Progenitor cell of endocrine pancreas (in vitro differentiated cells): ENCODE measurements at regions not wholly inside any gene's neighbourhood (a gene's known extent, or its start where the extent isn't known, plus 50 kb on each side); places are given as distances from the start of the nearest gene placed in this dataset.

Experiments used
- DNase-seq: peaks from one replicate; pipeline ENCODE4 v3.0.0; 2021; ENCODE audit warnings: low spot score; ENCODE audit not compliant: unreplicated experiment
- H3K27ac Mint-ChIP-seq: 2 replicates; pipeline ENCODE4 v1.8.0; 2021; ENCODE audit warnings: mild to moderate bottlenecking, moderate library complexity, mixed read lengths
- H3K27me3 Mint-ChIP-seq: 2 replicates; pipeline ENCODE4 v1.8.0; 2021; ENCODE audit warnings: mixed read lengths
- H3K36me3 Mint-ChIP-seq: 2 replicates; pipeline ENCODE4 v1.8.0; 2022; ENCODE audit warnings: mixed read lengths; ENCODE audit not compliant: insufficient read depth
- H3K4me1 Mint-ChIP-seq: 2 replicates; pipeline ENCODE4 v1.8.0; 2021; ENCODE audit warnings: low read depth, mixed read lengths
- H3K4me3 Mint-ChIP-seq: 2 replicates; pipeline ENCODE4 v1.8.0; 2021; ENCODE audit warnings: low read depth, mild to moderate bottlenecking, moderate library complexity, mixed read lengths
- H3K9me3 Mint-ChIP-seq: 2 replicates; pipeline ENCODE4 v1.8.0; 2021; ENCODE audit warnings: low read depth, mixed read lengths
- TF ChIP-seq, protein P1 (sequence below): fragments of 200-600 bp; sonication (generic); IDR thresholded peaks from one replicate; pipeline ENCODE4 v1.5.0; 2021; ENCODE audit warnings: antibody characterized with exemption, mild to moderate bottlenecking; ENCODE audit not compliant: unreplicated experiment

- TF ChIP-seq, protein P1, sequence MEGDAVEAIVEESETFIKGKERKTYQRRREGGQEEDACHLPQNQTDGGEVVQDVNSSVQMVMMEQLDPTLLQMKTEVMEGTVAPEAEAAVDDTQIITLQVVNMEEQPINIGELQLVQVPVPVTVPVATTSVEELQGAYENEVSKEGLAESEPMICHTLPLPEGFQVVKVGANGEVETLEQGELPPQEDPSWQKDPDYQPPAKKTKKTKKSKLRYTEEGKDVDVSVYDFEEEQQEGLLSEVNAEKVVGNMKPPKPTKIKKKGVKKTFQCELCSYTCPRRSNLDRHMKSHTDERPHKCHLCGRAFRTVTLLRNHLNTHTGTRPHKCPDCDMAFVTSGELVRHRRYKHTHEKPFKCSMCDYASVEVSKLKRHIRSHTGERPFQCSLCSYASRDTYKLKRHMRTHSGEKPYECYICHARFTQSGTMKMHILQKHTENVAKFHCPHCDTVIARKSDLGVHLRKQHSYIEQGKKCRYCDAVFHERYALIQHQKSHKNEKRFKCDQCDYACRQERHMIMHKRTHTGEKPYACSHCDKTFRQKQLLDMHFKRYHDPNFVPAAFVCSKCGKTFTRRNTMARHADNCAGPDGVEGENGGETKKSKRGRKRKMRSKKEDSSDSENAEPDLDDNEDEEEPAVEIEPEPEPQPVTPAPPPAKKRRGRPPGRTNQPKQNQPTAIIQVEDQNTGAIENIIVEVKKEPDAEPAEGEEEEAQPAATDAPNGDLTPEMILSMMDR, result no peak
Measured at GRCh38 chr3:148642214-148642613, 55.5 kb upstream of the AGTR1 start.

DNA sequence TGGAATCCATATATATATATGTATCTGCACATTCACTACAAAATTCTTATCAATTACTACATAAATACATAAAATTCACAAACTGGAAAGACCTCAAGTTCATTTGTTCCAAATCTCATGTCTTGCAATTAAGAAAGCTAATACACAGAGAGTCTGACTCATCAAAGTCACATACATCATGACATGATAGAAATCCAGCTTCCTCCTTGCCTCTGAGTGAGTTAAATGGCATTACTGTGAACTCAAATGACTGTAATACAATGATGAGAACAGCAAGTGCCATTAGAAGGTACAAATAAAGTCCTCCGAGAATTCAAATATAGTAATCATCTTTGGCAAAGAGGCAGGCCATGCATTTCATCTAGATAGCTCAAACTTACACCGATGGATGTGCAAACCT, 55.1 kb upstream of the AGTR1 start:
- no peaks in the 10 kb centered on the region for H3K27me3 Mint-ChIP-seq
- H3K4me3 Mint-ChIP-seq, result no peak overlapping the region
- TF ChIP-seq, protein P1, result no peak
- no peaks in the 10 kb centered on the region for H3K36me3 Mint-ChIP-seq
- H3K9me3 Mint-ChIP-seq, result no peaks in the 10 kb centered on the region
- no peak overlapping the region for H3K27ac Mint-ChIP-seq
- DNase-seq, result no peak
- no peaks in the 10 kb centered on the region for H3K4me1 Mint-ChIP-seq

More at GRCh38 chr3:148642214-148642613, 55.5 kb upstream of the AGTR1 start:
- DNase-seq, result no peak
- Mint-ChIP-seq H3K9me3 (no peaks in the 10 kb centered on the region), H3K4me3 (no peak overlapping the region), H3K36me3 (no peaks in the 10 kb centered on the region), H3K27ac (no peak overlapping the region), H3K27me3 (no peaks in the 10 kb centered on the region), H3K4me1 (no peaks in the 10 kb centered on the region)

GRCh38 chr3:148643389-148643840, 54.3 kb upstream of the AGTR1 start:
- Mint-ChIP-seq H3K4me1 (peaks cover 2% of the 10 kb centered on the region), H3K27ac (no peak overlapping the region), H3K27me3 (no peaks in the 10 kb centered on the region), H3K9me3 (no peaks in the 10 kb centered on the region), H3K4me3 (no peak overlapping the region), H3K36me3 (no peaks in the 10 kb centered on the region)
- TF ChIP-seq, protein P1, result no peak
- no peak for DNase-seq

DNA sequence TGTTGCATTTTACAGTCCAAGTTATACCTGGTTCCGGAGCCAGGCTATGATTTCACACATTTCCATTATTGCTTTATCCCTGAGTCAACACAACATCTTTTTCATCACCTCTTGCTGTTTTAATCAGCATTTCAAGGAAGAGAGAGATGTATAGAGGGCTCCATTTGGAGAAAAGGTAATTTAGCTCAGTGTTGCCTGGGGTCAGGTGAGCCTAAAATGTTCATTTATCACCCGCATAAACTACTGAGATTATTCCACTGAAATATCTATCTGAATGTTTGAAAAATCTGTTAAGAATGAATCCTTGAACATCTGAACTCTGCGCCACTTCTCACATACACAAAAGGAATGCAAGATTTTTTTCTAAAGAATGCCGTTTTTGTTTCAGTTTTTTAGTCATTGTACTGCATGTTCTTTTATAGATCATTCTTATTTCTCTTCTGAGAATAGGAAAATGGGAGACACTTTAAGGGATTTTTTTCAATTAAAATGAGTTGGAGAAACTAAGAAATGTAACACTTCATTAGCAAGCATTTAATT, 51.5 kb upstream of the AGTR1 start:
- peaks cover 2% of the 10 kb centered on the region for H3K4me1 Mint-ChIP-seq
- DNase-seq, result no peak

More for the DNA sequence above, 51.5 kb upstream of the AGTR1 start:
- H3K4me3 Mint-ChIP-seq, result no peak overlapping the region
- TF ChIP-seq, protein P1, result no peak
- no peaks in the 10 kb centered on the region for H3K36me3 Mint-ChIP-seq
- H3K9me3 Mint-ChIP-seq, result no peaks in the 10 kb centered on the region
- no peak overlapping the region for H3K27ac Mint-ChIP-seq
- no peaks in the 10 kb centered on the region for H3K27me3 Mint-ChIP-seq
